T-cell (primary cell): ENCODE measurements at regions not wholly inside any gene's neighbourhood (a gene's known extent, or its start where the extent isn't known, plus 50 kb on each side); places are given as distances from the start of the nearest gene placed in this dataset.

ENCODE experiments used
- ATAC-seq, 4 experiments: fragments of 200-7000 bp in 3 of 4; fragments of 150-1000 bp in 1 of 4; cut with Tn5 transposase; replicated peaks in 1 of 4; 1 replicate in 3 of 4; 2 replicates in 1 of 4; pipeline ENCODE4 v1.10.0; 2021; ENCODE audit warnings: moderate library complexity in 3 of 4, mild to moderate bottlenecking in 2 of 4, moderate number of reproducible peaks in 1 of 4
- CTCF ChIA-PET, 2 donors: fragments of 300-600 bp; sonication (Branson Sonifier 250); formaldehyde crosslinking; loops; one replicate each; lab custom pipeline; 2022; ENCODE audit warnings: antibody characterized with exemption in 2 of 2; lab: Charles Lee
- POLR2A ChIA-PET, 2 donors: fragments of 300-600 bp; sonication (Branson Sonifier 250); formaldehyde crosslinking; loops; one replicate each; lab custom pipeline; 2022; ENCODE audit warnings: antibody characterized with exemption in 2 of 2; lab: Charles Lee
- DNase-seq, 35 experiments: peaks; one replicate each; pipeline versions ENCODE4 v3.0.0 to v3.0.0-alpha.2; 2013 to 2023
- H3K27ac ChIP-seq: one replicate; pipeline ENCODE4 v1.5.1; 2013; ENCODE audit warnings: low read length
- H3K27me3 ChIP-seq, 2 experiments: replicated peaks in 1 of 2; 1 replicate in 1 of 2; 2 replicates in 1 of 2; pipeline versions ENCODE4 v1.6.1 to v1.7.0; 2013; ENCODE audit warnings: low read length in 1 of 2, mixed read lengths in 1 of 2; ENCODE audit not compliant: control insufficient read depth in 2 of 2, insufficient read depth in 2 of 2; ENCODE audit errors: extremely low read depth in 1 of 2
- H3K36me3 ChIP-seq, 2 donors: 1 replicate in 1 of 2; 2 replicates in 1 of 2; pipeline versions ENCODE4 v1.6.1 to v1.7.0; 2013; ENCODE audit warnings: low read length in 1 of 2; ENCODE audit not compliant: control insufficient read depth in 2 of 2, insufficient read depth in 1 of 2; ENCODE audit errors: extremely low read depth in 1 of 2
- H3K4me1 ChIP-seq, 2 experiments: 1 replicate in 1 of 2; 2 replicates in 1 of 2; pipeline versions ENCODE4 v1.6.1 to v1.7.0; 2013; ENCODE audit warnings: low read length in 2 of 2, mixed read lengths in 1 of 2; ENCODE audit not compliant: insufficient read depth in 2 of 2, control insufficient read depth in 1 of 2; ENCODE audit errors: extremely low read depth in 1 of 2
- H3K4me3 ChIP-seq, 2 donors: 1 replicate in 1 of 2; 2 replicates in 1 of 2; pipeline versions ENCODE4 v1.5.1 to v1.7.0; 2013; ENCODE audit warnings: mild to moderate bottlenecking in 2 of 2, low read length in 1 of 2, moderate library complexity in 1 of 2; ENCODE audit not compliant: control insufficient read depth in 1 of 2; ENCODE audit errors: extremely low read depth in 1 of 2
- H3K9me3 ChIP-seq: 2 replicates; pipeline ENCODE4 v1.7.0; 2013
- H3K27ac Mint-ChIP-seq, 2 donors: one replicate each; pipeline ENCODE4 v1.8.0; 2020 to 2021; ENCODE audit warnings: mild to moderate bottlenecking in 2 of 2, mixed read lengths in 2 of 2
- H3K27me3 Mint-ChIP-seq, 2 donors: one replicate each; pipeline ENCODE4 v1.8.0; 2021 to 2022; ENCODE audit warnings: mixed read lengths in 2 of 2
- H3K36me3 Mint-ChIP-seq: one replicate; pipeline ENCODE4 v1.8.0; 2021; ENCODE audit warnings: mixed read lengths
- H3K4me1 Mint-ChIP-seq, 3 donors: one replicate each; pipeline ENCODE4 v1.8.0; 2020 to 2022; ENCODE audit warnings: mixed read lengths in 3 of 3, mild to moderate bottlenecking in 1 of 3
- H3K4me3 Mint-ChIP-seq, 3 donors: one replicate each; pipeline ENCODE4 v1.8.0; 2020 to 2022; ENCODE audit warnings: mild to moderate bottlenecking in 3 of 3, mixed read lengths in 3 of 3, moderate library complexity in 3 of 3
- H3K9me3 Mint-ChIP-seq, 3 donors: one replicate each; pipeline ENCODE4 v1.8.0; 2020 to 2022; ENCODE audit warnings: mixed read lengths in 3 of 3
- WGBS: methylation state at CpG from one replicate; pipeline ENCODE4 v1.1.5; 2013; ENCODE audit warnings: missing lambda C conversion rate; ENCODE audit not compliant: insufficient coverage; 5-methylcytosine and 5-hydroxymethylcytosine counted together

DNA sequence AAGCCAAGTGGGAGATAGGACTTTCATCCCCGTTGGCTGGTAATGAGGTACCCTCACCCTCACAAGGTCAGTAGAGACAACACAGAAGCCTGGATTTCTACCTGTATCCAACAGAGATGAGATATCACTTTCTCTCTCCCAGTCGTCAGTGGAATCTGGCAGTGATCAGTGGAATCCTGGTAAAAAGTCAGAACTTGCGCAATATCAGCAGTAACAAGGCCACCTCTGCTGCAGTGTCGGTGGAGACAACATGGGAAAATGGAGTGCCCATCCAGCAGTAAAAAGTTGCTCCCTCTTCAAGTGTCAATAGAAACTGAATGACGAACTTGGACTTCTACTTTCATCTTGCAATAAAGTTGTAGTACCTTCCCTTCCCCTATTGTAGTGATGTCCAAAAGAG lies 615.9 kb downstream of the ETS1 start:
- H3K4me1 ChIP-seq, result no peaks in the 10 kb centered on the region
- Mint-ChIP-seq H3K4me3 (no peak overlapping the region), H3K9me3 (no peaks in the 10 kb centered on the region), H3K27me3 (peaks cover 25 to 39% of the 10 kb centered on the region in 2 donors), H3K4me1 (no peaks in the 10 kb centered on the region), H3K27ac (no peak overlapping the region), H3K36me3 (no peaks in the 10 kb centered on the region)
- ATAC-seq, result no peak
- no peak for DNase-seq
- no peaks in the 10 kb centered on the region for H3K9me3 ChIP-seq
- 100% methylated on average over 1 of the region's 5 CpGs for WGBS
- no peak overlapping the region for H3K4me3 ChIP-seq
- ChIA-PET CTCF (no interaction called here), POLR2A (no interaction called here)
- H3K36me3 ChIP-seq, result no peaks in the 10 kb centered on the region
- no peaks in the 10 kb centered on the region for H3K27me3 ChIP-seq
- no peak overlapping the region for H3K27ac ChIP-seq

DNA sequence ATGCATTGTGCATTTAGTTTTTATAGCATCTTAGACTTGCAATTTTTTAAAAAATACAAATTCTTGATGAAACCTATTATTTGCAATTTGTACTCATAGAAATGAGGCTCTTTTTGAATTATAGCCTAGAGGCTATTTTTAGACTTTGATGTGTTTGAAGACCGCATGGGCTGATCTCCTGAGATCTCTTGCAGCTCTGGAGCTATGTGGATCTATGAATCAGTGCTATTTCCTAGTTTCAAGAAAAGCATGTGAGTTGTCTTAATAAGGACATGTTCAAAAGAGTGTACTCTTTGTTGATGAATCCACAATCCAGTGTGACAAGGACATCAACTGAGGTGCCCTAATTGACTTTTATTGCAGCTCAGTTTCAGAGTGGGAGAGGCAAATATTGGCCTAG lies 620.5 kb downstream of the ETS1 start:
- no peak overlapping the region for H3K27ac Mint-ChIP-seq
- Histone ChIP-seq H3K9me3 (no peaks in the 10 kb centered on the region), H3K4me3 (no peak overlapping the region), H3K27me3 (peaks cover 0 to 6% of the 10 kb centered on the region in 2 experiments), H3K36me3 (no peaks in the 10 kb centered on the region), H3K27ac (no peak overlapping the region), H3K4me1 (no peaks in the 10 kb centered on the region)
- H3K27me3 Mint-ChIP-seq, result peaks cover 25 to 45% of the 10 kb centered on the region in 2 donors
- H3K4me3 Mint-ChIP-seq, result no peak overlapping the region
- no peaks in the 10 kb centered on the region for H3K9me3 Mint-ChIP-seq
- CTCF ChIA-PET, result no interaction called here
- WGBS, result 67% methylated on average over 1 of the region's 1 CpG
- H3K4me1 Mint-ChIP-seq, result no peaks in the 10 kb centered on the region
- DNase-seq (no peak), ATAC-seq (no peak)
- no peaks in the 10 kb centered on the region for H3K36me3 Mint-ChIP-seq
- POLR2A ChIA-PET, result no interaction called here

DNA sequence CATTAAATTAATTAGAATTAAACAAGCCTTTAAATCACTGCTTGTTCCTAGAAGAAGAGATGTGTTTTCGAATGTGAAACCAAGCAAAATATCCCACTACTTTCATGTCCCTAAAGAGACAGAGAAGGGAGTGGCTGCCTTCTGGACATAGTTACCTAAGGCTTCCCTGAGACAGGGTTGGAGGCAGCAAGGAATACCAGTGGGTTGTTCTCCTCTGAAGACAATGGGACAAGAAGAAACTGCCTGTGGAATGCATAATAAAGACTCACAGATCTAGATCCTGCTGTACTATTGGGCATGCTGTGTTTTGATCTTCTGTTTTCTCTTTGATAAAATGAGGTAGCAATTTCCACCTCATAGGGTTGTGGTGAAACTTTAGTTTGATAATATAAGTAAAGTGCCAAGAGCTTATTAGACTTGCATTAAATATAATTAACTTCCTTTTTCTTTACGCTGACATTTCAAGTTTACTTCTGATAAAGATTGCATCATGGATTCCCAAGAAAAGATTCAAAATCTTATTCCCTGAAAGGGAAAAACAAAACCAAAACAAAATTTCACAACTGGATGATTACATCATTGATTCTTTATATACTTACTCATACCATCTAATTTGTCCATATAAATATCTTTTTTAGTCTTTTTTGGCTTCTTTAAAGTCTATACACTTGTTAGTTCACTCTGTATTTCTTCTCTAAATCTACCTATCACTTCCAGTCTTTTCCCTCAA lies 621.3 kb downstream of the ETS1 start:
- Mint-ChIP-seq H3K27me3 (peaks cover 23 to 42% of the 10 kb centered on the region in 2 donors), H3K9me3 (no peaks in the 10 kb centered on the region), H3K4me3 (no peak overlapping the region), H3K27ac (no peak overlapping the region), H3K36me3 (no peaks in the 10 kb centered on the region), H3K4me1 (no peaks in the 10 kb centered on the region)
- no peaks in the 10 kb centered on the region for H3K9me3 ChIP-seq
- H3K27ac ChIP-seq, result no peak overlapping the region
- ChIA-PET POLR2A (no interaction called here), CTCF (no interaction called here)
- WGBS, result no CpG with 5 or more reads among the region's 2 CpGs
- no peak overlapping the region for H3K4me3 ChIP-seq
- DNase-seq, result no peak
- no peaks in the 10 kb centered on the region for H3K36me3 ChIP-seq
- H3K27me3 ChIP-seq, result peaks cover 0 to 6% of the 10 kb centered on the region in 2 experiments
- no peaks in the 10 kb centered on the region for H3K4me1 ChIP-seq
- no peak for ATAC-seq

DNA sequence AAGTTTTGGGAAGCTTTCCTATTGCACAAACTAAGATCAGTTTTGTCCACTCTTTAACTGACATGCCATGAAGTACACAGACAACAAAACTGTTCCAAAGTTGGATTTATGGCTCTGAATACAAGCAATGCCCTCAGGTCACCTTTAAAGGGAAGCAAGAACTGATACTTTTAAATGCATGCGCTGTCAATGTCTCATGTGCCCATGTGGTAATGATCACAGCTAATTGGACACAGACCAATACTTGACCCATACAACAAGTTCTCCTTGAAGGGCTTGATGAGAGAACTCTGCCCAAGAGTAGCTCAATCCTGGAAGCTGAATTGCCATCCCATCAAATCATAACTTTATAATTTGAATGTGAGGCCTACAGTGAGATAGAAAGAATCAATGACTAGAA lies 624.9 kb downstream of the ETS1 start:
- Mint-ChIP-seq H3K4me1 (no peaks in the 10 kb centered on the region), H3K27ac (no peak overlapping the region), H3K27me3 (peaks cover 20 to 33% of the 10 kb centered on the region in 2 donors), H3K4me3 (no peak overlapping the region), H3K36me3 (no peaks in the 10 kb centered on the region), H3K9me3 (no peaks in the 10 kb centered on the region)
- WGBS, result 100% methylated on average over 1 of the region's 1 CpG
- DNase-seq, result no peak
- no peaks in the 10 kb centered on the region for H3K36me3 ChIP-seq
- no peaks in the 10 kb centered on the region for H3K4me1 ChIP-seq
- no peak overlapping the region for H3K4me3 ChIP-seq
- ChIA-PET POLR2A (no interaction called here), CTCF (no interaction called here)
- no peak for ATAC-seq
- H3K27me3 ChIP-seq, result peaks cover 0 to 9% of the 10 kb centered on the region in 2 experiments
- no peak overlapping the region for H3K27ac ChIP-seq
- H3K9me3 ChIP-seq, result no peaks in the 10 kb centered on the region

DNA sequence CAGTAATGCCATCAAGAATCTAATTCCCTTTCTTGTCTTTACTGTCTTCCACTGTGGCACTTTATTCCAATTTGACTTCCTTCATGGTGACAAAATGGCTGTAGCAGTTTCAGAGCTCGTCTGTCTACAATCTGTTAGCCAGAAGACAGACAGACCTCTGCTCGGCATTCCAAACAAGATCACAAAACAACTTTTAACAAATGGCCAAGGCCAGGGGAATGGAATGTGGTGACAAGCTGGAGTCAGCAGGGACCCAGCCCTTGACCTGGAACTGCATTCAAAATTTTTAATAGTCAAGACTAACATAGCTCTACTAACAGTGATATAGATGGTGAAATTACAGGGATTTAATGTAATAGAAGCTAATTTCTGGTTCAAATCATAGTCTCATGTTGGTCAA lies 637.2 kb downstream of the ETS1 start:
- Mint-ChIP-seq H3K4me1 (no peaks in the 10 kb centered on the region), H3K36me3 (no peaks in the 10 kb centered on the region), H3K9me3 (peaks cover 0 to under 1% (median 0%) of the 10 kb centered on the region in 3 donors), H3K4me3 (no peak overlapping the region), H3K27me3 (peaks cover 15 to 19% of the 10 kb centered on the region in 2 donors), H3K27ac (no peak overlapping the region)
- Histone ChIP-seq H3K27me3 (no peaks in the 10 kb centered on the region), H3K27ac (no peak overlapping the region), H3K4me1 (no peaks in the 10 kb centered on the region), H3K9me3 (no peaks in the 10 kb centered on the region), H3K4me3 (no peak overlapping the region), H3K36me3 (no peaks in the 10 kb centered on the region)
- no peak for ATAC-seq
- ChIA-PET POLR2A (no interaction called here), CTCF (no interaction called here)
- 40% methylated on average over 1 of the region's 2 CpGs for WGBS
- no peak for DNase-seq

DNA sequence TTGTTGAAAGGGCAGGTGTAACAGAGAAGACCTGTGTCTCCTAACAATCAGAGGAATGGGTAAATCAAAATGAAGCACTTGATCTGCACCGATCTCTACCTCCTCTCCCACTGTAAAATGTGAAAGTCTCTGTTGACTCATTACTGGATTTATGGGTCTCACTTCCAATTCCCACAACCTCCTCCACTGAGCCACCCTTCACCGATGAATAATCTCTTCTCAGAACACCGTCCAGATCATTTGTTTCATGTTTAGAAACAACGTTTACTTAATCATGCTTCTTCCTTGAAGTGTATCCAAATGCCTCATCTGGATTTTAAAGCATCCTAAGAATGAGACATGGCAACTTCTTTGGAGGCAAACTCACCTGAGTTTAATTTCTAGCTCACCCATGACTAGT lies 643.6 kb downstream of the ETS1 start:
- no peak overlapping the region for H3K4me3 ChIP-seq
- DNase-seq (no peak), ATAC-seq (no peak)
- H3K36me3 ChIP-seq, result no peaks in the 10 kb centered on the region
- Mint-ChIP-seq H3K36me3 (no peaks in the 10 kb centered on the region), H3K4me3 (no peak overlapping the region), H3K27ac (no peak overlapping the region), H3K9me3 (no peaks in the 10 kb centered on the region), H3K27me3 (peaks cover 11 to 20% of the 10 kb centered on the region in 2 donors), H3K4me1 (no peaks in the 10 kb centered on the region)
- H3K9me3 ChIP-seq, result no peaks in the 10 kb centered on the region
- H3K27me3 ChIP-seq, result no peaks in the 10 kb centered on the region
- WGBS, result 24% methylated on average over 2 of the region's 4 CpGs
- no peak overlapping the region for H3K27ac ChIP-seq
- CTCF ChIA-PET, result no interaction called here
- H3K4me1 ChIP-seq, result no peaks in the 10 kb centered on the region
- POLR2A ChIA-PET, result no interaction called here

DNA sequence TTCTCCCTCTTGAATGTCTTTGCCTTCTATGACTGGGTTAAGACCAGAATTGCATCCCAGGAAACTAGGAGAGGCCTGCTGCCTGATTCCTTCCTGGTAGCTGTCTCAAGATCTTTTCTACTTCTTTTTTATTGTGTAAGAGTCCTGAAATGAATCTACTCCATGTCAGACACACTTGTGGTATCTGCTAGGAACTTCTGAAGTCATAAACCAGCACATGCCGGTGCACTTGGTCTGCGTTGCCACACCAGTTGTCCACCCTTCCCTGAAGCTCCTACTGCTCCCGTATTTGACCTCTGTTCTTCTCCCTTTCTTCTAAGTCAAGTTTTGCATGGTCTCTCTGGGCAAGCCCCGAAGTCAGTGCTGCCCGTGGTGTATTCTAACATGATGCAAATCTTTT lies 644.2 kb downstream of the ETS1 start:
- Histone ChIP-seq H3K4me1 (no peaks in the 10 kb centered on the region), H3K36me3 (no peaks in the 10 kb centered on the region), H3K9me3 (no peaks in the 10 kb centered on the region), H3K27me3 (no peaks in the 10 kb centered on the region), H3K27ac (no peak overlapping the region), H3K4me3 (no peak overlapping the region)
- Mint-ChIP-seq H3K9me3 (no peaks in the 10 kb centered on the region), H3K27ac (no peak overlapping the region), H3K27me3 (peaks cover 9 to 16% of the 10 kb centered on the region in 2 donors), H3K4me1 (no peaks in the 10 kb centered on the region), H3K4me3 (no peak overlapping the region), H3K36me3 (no peaks in the 10 kb centered on the region)
- WGBS, result 90% methylated on average over 3 of the region's 5 CpGs
- CTCF ChIA-PET, result no interaction called here
- ATAC-seq (no peak), DNase-seq (no peak)
- POLR2A ChIA-PET, result no interaction called here
